K562 (cell line): ENCODE measurements at regions not wholly inside any gene's neighbourhood (a gene's known extent, or its start where the extent isn't known, plus 50 kb on each side); places are given as distances from the start of the nearest gene placed in this dataset.

Experiments used
- ATAC-seq: fragments of 200-7000 bp; cut with Tn5 transposase; 3 replicates; pipeline ENCODE4 v1.9.1; 2020; ENCODE audit warnings: moderate library complexity
- BruUV-seq: library from RNA; stranded (reverse); fragments of 400-500 nt; replicated peaks from 2 replicates; lab custom pipeline; 2021; lab: Mats Ljungman, UMichigan
- CTCF ChIA-PET: fragments of 300-600 bp; formaldehyde crosslinking; extraction: SDS; loops from one replicate; lab custom pipeline; 2021; ENCODE audit warnings: low intra/inter-chr PET ratio; lab: Yijun Ruan, JAX
- POLR2A ChIA-PET: fragments of 300-600, 350-650 bp; sonication (Branson Sonifier 250); formaldehyde crosslinking; extraction: SDS; loops from one replicate; lab custom pipeline; 2021; ENCODE audit warnings: antibody characterized with exemption, inconsistent platforms; lab: Yijun Ruan, JAX
- DNase-seq, 4 experiments: peaks; one replicate each; pipeline versions ENCODE4 v3.0.0 to v3.0.0-alpha.2; 2011 to 2018; ENCODE audit warnings: low spot score in 3 of 4, mixed read lengths in 3 of 4; ENCODE audit errors: extremely low read depth in 1 of 4
- FAIRE-seq: peaks from 2 replicates; lab custom pipeline; 2011; peaks lifted over from hg19 to GRCh38; lab: Jason Lieb, UNC
- H2AFZ ChIP-seq: 2 replicates; pipeline ENCODE4 v1.6.0; 2011; ENCODE audit warnings: low read depth, low read length, control low read depth, inconsistent platforms
- H3K27ac ChIP-seq: fragments of 200-600 bp; 3 replicates; pipeline ENCODE4 v1.8.0; 2011; ENCODE audit warnings: low read depth, mild to moderate bottlenecking, control low read depth, inconsistent platforms, low read length, moderate library complexity, mixed read lengths; ENCODE audit errors: extremely low read depth
- H3K27me3 ChIP-seq, 2 experiments: fragments of 300-600 bp in 1 of 2; 2 replicates in 1 of 2; 3 replicates in 1 of 2; pipeline versions ENCODE4 v1.6.0 to v1.8.0; 2011; ENCODE audit warnings: inconsistent platforms in 2 of 2, low read length in 2 of 2, mild to moderate bottlenecking in 1 of 2, mixed read lengths in 1 of 2, moderate library complexity in 1 of 2; ENCODE audit not compliant: control insufficient read depth in 2 of 2, insufficient read depth in 2 of 2
- H3K36me3 ChIP-seq: fragments of 300-600 bp; 3 replicates; pipeline ENCODE4 v1.8.0; 2011; ENCODE audit warnings: mild to moderate bottlenecking, low read length, inconsistent platforms; ENCODE audit not compliant: control insufficient read depth, insufficient read depth
- H3K4me1 ChIP-seq, 2 experiments: fragments of 200-600 bp in 1 of 2; replicated peaks in 1 of 2; 2 replicates in 1 of 2; 3 replicates in 1 of 2; pipeline versions ENCODE4 v1.5.1 to v1.8.0; 2011; ENCODE audit warnings: inconsistent platforms in 2 of 2, low read length in 2 of 2, mild to moderate bottlenecking in 1 of 2, mixed read lengths in 1 of 2, moderate library complexity in 1 of 2; ENCODE audit not compliant: control insufficient read depth in 2 of 2, insufficient read depth in 2 of 2
- H3K4me2 ChIP-seq: 2 replicates; pipeline ENCODE4 v1.6.1; 2011; ENCODE audit warnings: low read length, control low read depth, inconsistent platforms, mixed read lengths; ENCODE audit not compliant: insufficient read depth
- H3K4me3 ChIP-seq: fragments of 200-600 bp; sonication (generic), shearing (Covaris generic); 2 replicates; pipeline ENCODE4 v1.5.1; 2016; ENCODE audit warnings: control low read depth, inconsistent platforms
- H3K79me2 ChIP-seq: fragments of 200-600 bp; 3 replicates; pipeline ENCODE4 v1.8.0; 2011; ENCODE audit warnings: low read length, inconsistent platforms; ENCODE audit not compliant: control insufficient read depth, insufficient read depth
- H3K9ac ChIP-seq, 2 experiments: 2 replicates each; pipeline versions ENCODE4 v1.6.0 to v1.6.1; 2011; ENCODE audit warnings: low read depth in 2 of 2, low read length in 2 of 2, control low read depth in 1 of 2, inconsistent platforms in 1 of 2, mild to moderate bottlenecking in 1 of 2, mixed read lengths in 1 of 2; ENCODE audit not compliant: insufficient read depth in 1 of 2
- H3K9me1 ChIP-seq: one replicate; pipeline ENCODE4 v1.6.0; 2011; ENCODE audit warnings: inconsistent platforms, mild to moderate bottlenecking, low read length, moderate library complexity; ENCODE audit not compliant: control insufficient read depth, insufficient read depth
- H3K9me3 ChIP-seq: replicated peaks from 2 replicates; pipeline ENCODE4 v1.5.1; 2011; ENCODE audit warnings: low read depth, low read length, inconsistent platforms; ENCODE audit not compliant: control insufficient read depth, insufficient read depth
- H4K20me1 ChIP-seq: replicated peaks from 2 replicates; pipeline ENCODE4 v1.6.1; 2011; ENCODE audit warnings: low read length, inconsistent platforms, mixed read lengths; ENCODE audit not compliant: control insufficient read depth, insufficient read depth
- CEBPG ChIP-seq, 3 experiments: fragments of 200-800 bp in 1 of 3; sonication (Bioruptor generic) in 1 of 3; sonication (generic) in 1 of 3; formaldehyde crosslinking in 1 of 3; IDR thresholded peaks in 2 of 3; conservative IDR thresholded peaks in 1 of 3; 2 replicates each; pipeline versions ENCODE4 v1.6.1 to v1.8.0; 2016 to 2022; ENCODE audit warnings: missing compliant biosample characterization in 2 of 3, missing genetic modification characterization in 2 of 3, mild to moderate bottlenecking in 1 of 3, missing genetic modification reagents in 1 of 3
- ESRRA ChIP-seq: fragments of 450-650 bp; IDR thresholded peaks from 2 replicates; pipeline ENCODE4 v1.6.1; 2014; ENCODE audit warnings: low read depth, mild to moderate bottlenecking, moderate library complexity, borderline replicate concordance
- EWSR1 ChIP-seq: fragments of 450-650 bp; IDR thresholded peaks from 2 replicates; pipeline ENCODE4 v1.6.1; 2018; ENCODE audit warnings: borderline replicate concordance, mild to moderate bottlenecking, low read depth, moderate library complexity; ENCODE audit not compliant: partially characterized antibody
- GABPB1 ChIP-seq: sonication (generic); formaldehyde crosslinking; IDR thresholded peaks from 2 replicates; pipeline ENCODE4 v1.8.0; 2022; ENCODE audit warnings: mild to moderate bottlenecking, missing genetic modification reagents
- IFI16 ChIP-seq: fragments of 250-450 bp; sonication (Bioruptor Pico); IDR thresholded peaks from 2 replicates; pipeline ENCODE4 v2.1.2; 2022; ENCODE audit warnings: mild to moderate bottlenecking, inconsistent platforms
- MED1 ChIP-seq: sonication (generic); formaldehyde crosslinking; IDR thresholded peaks from 2 replicates; pipeline ENCODE4 v1.8.1; 2023; ENCODE audit warnings: missing genetic modification reagents, borderline replicate concordance
- NFIC ChIP-seq: fragments of 450-650 bp; IDR thresholded peaks from 2 replicates; pipeline ENCODE4 v1.6.1; 2017; ENCODE audit warnings: mild to moderate bottlenecking, inconsistent platforms
- PRPF4 ChIP-seq: fragments of 200-400 bp; formaldehyde crosslinking; IDR thresholded peaks from one replicate; pipeline ENCODE4 v1.6.1; 2017; ENCODE audit warnings: low read length, low read depth, mild to moderate bottlenecking; ENCODE audit not compliant: insufficient read depth, poor library complexity, severe bottlenecking
- SMAD1 ChIP-seq: fragments of 150-350 bp; IDR thresholded peaks from 2 replicates; pipeline ENCODE4 v1.6.1; 2014; ENCODE audit warnings: low read length, low read depth; ENCODE audit not compliant: partially characterized antibody
- TEAD4 ChIP-seq, 2 experiments: sonication (generic) in 1 of 2; formaldehyde crosslinking in 1 of 2; IDR thresholded peaks; 2 replicates each; pipeline versions ENCODE4 v1.6.1 to v1.8.0; 2012 to 2022; ENCODE audit warnings: borderline replicate concordance in 1 of 2, inconsistent platforms in 1 of 2, low read length in 1 of 2, mild to moderate bottlenecking in 1 of 2, missing genetic modification reagents in 1 of 2
- ZNF551 ChIP-seq: fragments of 250-450 bp; sonication (Bioruptor Pico); IDR thresholded peaks from 2 replicates; pipeline ENCODE4 v1.5.0; 2021; ENCODE audit warnings: mild to moderate bottlenecking, moderate library complexity
- WGBS: fragments of 100-300 bp; shearing (Covaris generic); methylation state at CpG from one replicate; pipeline ENCODE4 v1.1.6; 2016; ENCODE audit warnings: low coverage, mixed read lengths; ENCODE audit not compliant: insufficient coverage; ENCODE audit errors: missing lambda C conversion rate; 5-methylcytosine and 5-hydroxymethylcytosine counted together
- in situ Hi-C: fragments of 300-500 bp; cut with MboI; formaldehyde crosslinking; loops from 4 replicates; pipeline ENCODE4 v1.15.0; 2018; ENCODE audit warnings: inconsistent platforms, mixed read lengths
- intact Hi-C: fragments of 100-400 bp; cut with micrococcal nuclease; formaldehyde crosslinking; loops from 2 replicates; pipeline ENCODE4 v1.14.2; 2022
- TF ChIP-seq, protein P1 (sequence below): fragments of 450-650 bp; IDR thresholded peaks from one replicate; pipeline ENCODE4 v1.6.1; 2018; ENCODE audit warnings: mild to moderate bottlenecking, moderate library complexity; ENCODE audit not compliant: partially characterized antibody
- TF ChIP-seq, protein P2 (sequence below): fragments of 450-650 bp; formaldehyde crosslinking; IDR thresholded peaks from 2 replicates; pipeline ENCODE4 v1.4.0; 2020; ENCODE audit warnings: mild to moderate bottlenecking, mixed read lengths
- TF ChIP-seq, protein P3 (sequence below), 3 experiments: fragments of 200-800 bp in 1 of 3; fragments of 250-450 bp in 1 of 3; fragments of 450-650 bp in 1 of 3; sonication (Bioruptor Pico) in 1 of 3; sonication (Bioruptor generic) in 1 of 3; formaldehyde crosslinking in 1 of 3; IDR thresholded peaks; 2 replicates each; pipeline versions ENCODE4 v1.6.1 to v1.8.0; 2016 to 2022; ENCODE audit warnings: mild to moderate bottlenecking in 2 of 3, missing genetic modification characterization in 2 of 3, missing compliant biosample characterization in 1 of 3, moderate library complexity in 1 of 3

DNA sequence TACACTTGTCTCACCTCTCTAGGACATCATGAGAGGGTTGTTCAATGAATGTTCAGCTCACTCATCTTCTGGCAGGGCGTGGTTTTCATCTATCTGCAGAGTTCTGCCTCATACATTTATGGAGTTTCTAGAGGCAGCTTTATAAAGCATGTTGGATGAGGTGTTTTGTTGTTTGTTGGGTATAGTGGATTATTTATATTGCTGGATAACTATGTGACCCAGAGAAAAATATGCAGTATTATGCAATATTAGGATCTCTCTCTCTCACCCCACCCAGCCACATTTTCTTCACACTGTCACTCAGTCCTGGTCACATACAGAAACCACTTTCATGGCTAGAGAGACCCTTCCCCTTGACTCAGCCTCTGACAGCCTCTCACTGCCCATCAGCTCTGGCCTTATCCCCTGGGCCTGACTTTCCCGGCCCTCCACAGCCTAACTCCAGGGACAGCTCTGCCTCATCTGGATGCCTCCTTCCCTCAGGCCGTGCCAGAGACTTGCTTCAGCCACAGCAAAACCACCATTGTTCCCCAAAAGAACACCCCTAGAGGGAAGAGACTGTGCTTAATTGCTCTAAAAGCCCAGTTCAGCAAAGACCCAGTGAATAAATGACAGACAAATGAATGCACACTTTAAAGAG lies 260.3 kb downstream of the MYCN start:
- POLR2A ChIA-PET = no interaction called here
- Histone ChIP-seq H3K9me3 (no peaks in the 10 kb centered on the region), H3K4me3 (no peak overlapping the region), H3K36me3 (no peaks in the 10 kb centered on the region), H4K20me1 (no peaks in the 10 kb centered on the region), H3K4me2 (no peak overlapping the region), H3K4me1 (no peaks in the 10 kb centered on the region), H3K9ac (no peak overlapping the region), H3K79me2 (no peaks in the 10 kb centered on the region), H3K9me1 (no peaks in the 10 kb centered on the region), H3K27me3 (peaks cover 0 to 14% of the 10 kb centered on the region in 2 experiments; a peak in 1 of 5 replicates), H3K27ac (no peak overlapping the region), H2AFZ (no peak overlapping the region)
- 4% methylated on average over 3 of the region's 3 CpGs for WGBS
- CTCF ChIA-PET = no interaction called here
- no peak for DNase-seq
- FAIRE-seq = no peak
- no peak for ATAC-seq
- in situ Hi-C loops (no loop called here), intact Hi-C loops (no loop called here)
- BruUV-seq = no TSS peak
- TF ChIP-seq, protein P1, sequence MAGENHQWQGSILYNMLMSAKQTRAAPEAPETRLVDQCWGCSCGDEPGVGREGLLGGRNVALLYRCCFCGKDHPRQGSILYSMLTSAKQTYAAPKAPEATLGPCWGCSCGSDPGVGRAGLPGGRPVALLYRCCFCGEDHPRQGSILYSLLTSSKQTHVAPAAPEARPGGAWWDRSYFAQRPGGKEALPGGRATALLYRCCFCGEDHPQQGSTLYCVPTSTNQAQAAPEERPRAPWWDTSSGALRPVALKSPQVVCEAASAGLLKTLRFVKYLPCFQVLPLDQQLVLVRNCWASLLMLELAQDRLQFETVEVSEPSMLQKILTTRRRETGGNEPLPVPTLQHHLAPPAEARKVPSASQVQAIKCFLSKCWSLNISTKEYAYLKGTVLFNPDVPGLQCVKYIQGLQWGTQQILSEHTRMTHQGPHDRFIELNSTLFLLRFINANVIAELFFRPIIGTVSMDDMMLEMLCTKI = no peak
- TF ChIP-seq GABPB1 (CRISPR knock-in tag) = no peak
- TF ChIP-seq, protein P2, sequence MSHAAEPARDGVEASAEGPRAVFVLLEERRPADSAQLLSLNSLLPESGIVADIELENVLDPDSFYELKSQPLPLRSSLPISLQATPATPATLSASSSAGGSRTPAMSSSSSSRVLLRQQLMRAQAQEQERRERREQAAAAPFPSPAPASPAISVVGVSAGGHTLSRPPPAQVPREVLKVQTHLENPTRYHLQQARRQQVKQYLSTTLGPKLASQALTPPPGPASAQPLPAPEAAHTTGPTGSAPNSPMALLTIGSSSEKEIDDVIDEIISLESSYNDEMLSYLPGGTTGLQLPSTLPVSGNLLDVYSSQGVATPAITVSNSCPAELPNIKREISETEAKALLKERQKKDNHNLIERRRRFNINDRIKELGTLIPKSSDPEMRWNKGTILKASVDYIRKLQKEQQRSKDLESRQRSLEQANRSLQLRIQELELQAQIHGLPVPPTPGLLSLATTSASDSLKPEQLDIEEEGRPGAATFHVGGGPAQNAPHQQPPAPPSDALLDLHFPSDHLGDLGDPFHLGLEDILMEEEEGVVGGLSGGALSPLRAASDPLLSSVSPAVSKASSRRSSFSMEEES (CRISPR knock-in tag) = no peak
- no peak for TF ChIP-seq SMAD1
- no peak for TF ChIP-seq EWSR1
- TF ChIP-seq, protein P3, sequence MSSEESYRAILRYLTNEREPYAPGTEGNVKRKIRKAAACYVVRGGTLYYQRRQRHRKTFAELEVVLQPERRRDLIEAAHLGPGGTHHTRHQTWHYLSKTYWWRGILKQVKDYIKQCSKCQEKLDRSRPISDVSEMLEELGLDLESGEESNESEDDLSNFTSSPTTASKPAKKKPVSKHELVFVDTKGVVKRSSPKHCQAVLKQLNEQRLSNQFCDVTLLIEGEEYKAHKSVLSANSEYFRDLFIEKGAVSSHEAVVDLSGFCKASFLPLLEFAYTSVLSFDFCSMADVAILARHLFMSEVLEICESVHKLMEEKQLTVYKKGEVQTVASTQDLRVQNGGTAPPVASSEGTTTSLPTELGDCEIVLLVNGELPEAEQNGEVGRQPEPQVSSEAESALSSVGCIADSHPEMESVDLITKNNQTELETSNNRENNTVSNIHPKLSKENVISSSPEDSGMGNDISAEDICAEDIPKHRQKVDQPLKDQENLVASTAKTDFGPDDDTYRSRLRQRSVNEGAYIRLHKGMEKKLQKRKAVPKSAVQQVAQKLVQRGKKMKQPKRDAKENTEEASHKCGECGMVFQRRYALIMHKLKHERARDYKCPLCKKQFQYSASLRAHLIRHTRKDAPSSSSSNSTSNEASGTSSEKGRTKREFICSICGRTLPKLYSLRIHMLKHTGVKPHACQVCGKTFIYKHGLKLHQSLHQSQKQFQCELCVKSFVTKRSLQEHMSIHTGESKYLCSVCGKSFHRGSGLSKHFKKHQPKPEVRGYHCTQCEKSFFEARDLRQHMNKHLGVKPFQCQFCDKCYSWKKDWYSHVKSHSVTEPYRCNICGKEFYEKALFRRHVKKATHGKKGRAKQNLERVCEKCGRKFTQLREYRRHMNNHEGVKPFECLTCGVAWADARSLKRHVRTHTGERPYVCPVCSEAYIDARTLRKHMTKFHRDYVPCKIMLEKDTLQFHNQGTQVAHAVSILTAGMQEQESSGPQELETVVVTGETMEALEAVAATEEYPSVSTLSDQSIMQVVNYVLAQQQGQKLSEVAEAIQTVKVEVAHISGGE (CRISPR knock-in tag; IDR thresholded peaks at IDR 0.05) = no peak
- no peak for TF ChIP-seq PRPF4
- no peak for TF ChIP-seq MED1 (CRISPR knock-in tag)
- TF ChIP-seq ZNF551 (CRISPR knock-in tag) = no peak
- no peak for TF ChIP-seq CEBPG (CRISPR knock-in tag; IDR thresholded peaks at IDR 0.05)
- TF ChIP-seq CEBPG (tag; conservative IDR thresholded peaks at IDR 0.05 in 1 of 2, IDR thresholded peaks at IDR 0.05 in 1 of 2) = no peak
- no peak for TF ChIP-seq ESRRA
- TF ChIP-seq NFIC = no peak
- no peak for TF ChIP-seq TEAD4 (IDR thresholded peaks at IDR 0.05; ENCODE audit: low read length)
- TF ChIP-seq TEAD4 (CRISPR knock-in tag; IDR thresholded peaks at IDR 0.05; ENCODE audit: borderline replicate concordance) = no peak
- TF ChIP-seq IFI16 (CRISPR knock-in tag) = no peak
